BLaER1 treated with 17β-estradiol and CSF1 and Interleukin-3, amounts not matched to agents 10 nM and 100 nM (cell line): ENCODE measurements at regions not wholly inside any gene's neighbourhood (a gene's known extent, or its start where the extent isn't known, plus 50 kb on each side); places are given as distances from the start of the nearest gene placed in this dataset.

Experiments
- H3K27ac ChIP-seq, 11 experiments: shearing (Covaris generic); formaldehyde crosslinking; 2 replicates each; pipeline ENCODE4 v1.8.1; 2022
- H3K27me3 ChIP-seq, 11 experiments: shearing (Covaris generic); formaldehyde crosslinking; 2 replicates each; pipeline ENCODE4 v1.8.1; 2022
- H3K36me3 ChIP-seq, 11 experiments: shearing (Covaris generic); formaldehyde crosslinking; 2 replicates each; pipeline ENCODE4 v1.8.1; 2022
- H3K4me1 ChIP-seq, 10 experiments: shearing (Covaris generic); formaldehyde crosslinking; 2 replicates each; pipeline ENCODE4 v1.8.1; 2022
- H3K4me2 ChIP-seq, 11 experiments: shearing (Covaris generic); formaldehyde crosslinking; 2 replicates each; pipeline ENCODE4 v1.8.1; 2022
- H3K4me3 ChIP-seq, 10 experiments: shearing (Covaris generic); formaldehyde crosslinking; 2 replicates each; pipeline ENCODE4 v1.8.1; 2022
- H3K9ac ChIP-seq, 11 experiments: shearing (Covaris generic); formaldehyde crosslinking; 2 replicates each; pipeline ENCODE4 v1.8.1; 2022
- H3K9me3 ChIP-seq, 11 experiments: shearing (Covaris generic); formaldehyde crosslinking; replicated peaks in 1 of 11; 2 replicates each; pipeline ENCODE4 v1.8.1; 2022
- H4K20me1 ChIP-seq, 11 experiments: shearing (Covaris generic); formaldehyde crosslinking; 2 replicates each; pipeline ENCODE4 v1.8.1; 2022
- Cebpa-rat ChIP-seq, 11 experiments: shearing (Covaris generic); IDR thresholded peaks; 2 replicates each; pipeline ENCODE4 v1.8.1; 2022

DNA sequence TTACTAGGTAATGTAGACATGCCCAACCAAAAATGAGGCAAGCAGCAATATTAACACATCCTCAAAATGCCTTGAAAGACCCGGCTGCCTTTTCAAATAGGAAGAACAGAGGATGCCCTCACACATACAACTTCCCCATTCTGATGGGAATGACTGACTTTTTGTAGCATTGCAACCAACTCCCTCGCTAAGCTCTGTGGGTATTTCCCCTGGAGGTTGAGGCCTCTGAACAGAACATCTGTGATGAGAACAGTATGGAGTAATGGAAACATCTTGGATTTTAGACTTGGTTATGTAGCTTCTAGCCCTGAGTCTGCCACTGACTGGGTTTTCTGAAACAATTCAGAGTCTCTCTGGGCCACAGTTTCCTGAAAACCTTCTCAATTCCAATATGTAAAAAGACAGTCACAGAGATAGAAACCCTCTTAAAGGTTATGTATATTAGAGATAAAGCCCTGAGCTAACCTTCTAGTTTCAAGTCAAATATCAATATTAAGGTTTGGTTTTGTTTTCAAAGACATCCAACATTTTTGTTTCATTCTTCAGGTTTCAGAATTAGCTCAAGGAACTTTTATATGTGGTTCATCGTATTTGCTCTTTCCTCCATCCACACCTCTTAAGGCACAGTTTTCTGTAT is 311.5 kb downstream of the SETD4 start:
- H3K27ac ChIP-seq: no peak overlapping the region
- no peak overlapping the region for H3K4me3 ChIP-seq
- no peak for TF ChIP-seq Cebpa-rat (IDR thresholded peaks at IDR 0.05)
- no peak overlapping the region for H3K9ac ChIP-seq
- peaks cover 0 to 15% (median 8%) of the 10 kb centered on the region in 11 experiments; a peak in 14 of 22 replicates for H3K9me3 ChIP-seq
- H3K36me3 ChIP-seq: no peaks in the 10 kb centered on the region
- H4K20me1 ChIP-seq: no peaks in the 10 kb centered on the region
- H3K4me2 ChIP-seq: peak overlapping the region in 2 of 11 experiments; percentile 2 to 25; a peak in 2 of 22 replicates
- H3K27me3 ChIP-seq: no peaks in the 10 kb centered on the region
- H3K4me1 ChIP-seq: peaks cover 0 to 16% (median 0%) of the 10 kb centered on the region in 10 experiments; a peak in 5 of 20 replicates

DNA sequence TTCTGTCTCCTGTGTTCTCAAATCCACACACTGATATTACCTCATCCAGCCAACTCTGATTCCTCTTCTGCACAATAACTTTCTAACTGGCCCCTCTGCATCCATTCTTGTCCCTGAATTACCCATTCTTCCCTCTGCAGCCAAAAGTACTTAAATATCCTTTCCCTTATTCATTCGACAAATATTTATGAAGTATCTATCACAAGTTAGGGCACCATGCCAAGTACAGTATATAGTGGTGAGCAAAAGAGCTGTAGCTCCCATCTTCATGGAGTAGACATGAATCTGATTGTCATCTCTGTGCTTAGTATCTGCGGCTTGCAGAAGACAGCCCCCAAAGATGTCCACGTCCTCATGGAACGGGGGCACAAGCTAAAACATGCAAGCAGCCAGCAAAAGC is 316.8 kb downstream of the SETD4 start:
- H3K4me1 ChIP-seq: peaks cover 12 to 20% (median 13%) of the 10 kb centered on the region in 10 experiments
- no peak overlapping the region for H3K4me2 ChIP-seq
- H3K27ac ChIP-seq: no peak overlapping the region
- H3K27me3 ChIP-seq: no peaks in the 10 kb centered on the region
- H3K9ac ChIP-seq: no peak overlapping the region
- peaks cover 0 to 5% (median 0%) of the 10 kb centered on the region in 11 experiments; a peak in 1 of 22 replicates for H3K36me3 ChIP-seq
- peaks cover 17 to 26% (median 20%) of the 10 kb centered on the region in 11 experiments for H3K9me3 ChIP-seq
- no peak for TF ChIP-seq Cebpa-rat (IDR thresholded peaks at IDR 0.05)
- no peaks in the 10 kb centered on the region for H4K20me1 ChIP-seq
- no peak overlapping the region for H3K4me3 ChIP-seq

DNA sequence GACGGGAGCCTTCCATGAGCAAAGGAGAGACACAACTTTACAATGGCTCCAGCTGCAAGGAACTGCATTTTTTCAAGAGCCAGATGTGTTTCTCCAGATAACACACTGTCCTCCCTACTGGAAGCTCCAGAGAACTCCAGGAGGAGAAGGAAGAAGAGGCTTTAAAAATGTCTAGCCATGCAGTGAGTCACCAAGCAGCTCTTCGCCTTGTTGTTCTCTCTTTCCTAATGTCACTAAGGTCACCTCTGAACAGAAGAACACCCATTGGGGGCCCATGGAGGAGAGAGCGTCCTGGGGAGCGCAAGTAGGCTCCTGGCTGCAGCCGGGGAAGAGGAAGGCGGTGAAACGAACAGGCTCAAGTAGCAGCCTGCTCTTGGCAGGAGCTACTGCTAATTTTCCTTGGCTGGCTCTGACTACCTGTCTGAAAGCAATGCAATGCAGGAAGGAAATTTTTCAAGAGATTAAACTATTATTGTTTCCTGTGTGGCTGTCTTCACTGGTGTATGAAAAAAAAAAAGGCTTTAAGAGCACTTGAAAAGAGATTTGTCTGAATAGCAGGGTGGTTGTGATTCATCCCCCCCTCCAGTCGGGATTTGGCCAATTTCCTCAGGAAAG is 321.9 kb downstream of the SETD4 start:
- peaks cover 18 to 45% (median 32%) of the 10 kb centered on the region in 11 experiments for H3K9me3 ChIP-seq
- H3K4me1 ChIP-seq: peaks cover 24 to 30% (median 27%) of the 10 kb centered on the region in 10 experiments
- H3K4me2 ChIP-seq: peak overlapping the region; percentile 67 to 82 (median 76)
- H3K9ac ChIP-seq: peak overlapping the region in 8 of 11 experiments; percentile 16 to 64 (median 50); a peak in 12 of 22 replicates
- H3K27ac ChIP-seq: peak overlapping the region; percentile 28 to 79 (median 67); a peak in 20 of 22 replicates
- no peaks in the 10 kb centered on the region for H4K20me1 ChIP-seq
- TF ChIP-seq Cebpa-rat (IDR thresholded peaks at IDR 0.05): no peak
- H3K4me3 ChIP-seq: peak overlapping the region in 1 of 10 experiments; percentile 11; a peak in 2 of 20 replicates
- peaks cover 0 to 5% (median 0%) of the 10 kb centered on the region in 11 experiments; a peak in 1 of 22 replicates for H3K36me3 ChIP-seq
- no peaks in the 10 kb centered on the region for H3K27me3 ChIP-seq

GRCh38 chr21:35737899-35738346 is 322.4 kb downstream of the SETD4 start:
- H3K27me3 ChIP-seq: no peaks in the 10 kb centered on the region
- H4K20me1 ChIP-seq: no peaks in the 10 kb centered on the region
- H3K4me2 ChIP-seq: peak overlapping the region; percentile 67 to 82 (median 76)
- H3K9me3 ChIP-seq: peaks cover 18 to 45% (median 32%) of the 10 kb centered on the region in 11 experiments
- H3K4me3 ChIP-seq: 0 out of 20 replicates have a peak overlapping the region, but pooled peaks of 1 of the 10 experiments have one; percentile 11
- H3K9ac ChIP-seq: peak overlapping the region in 8 of 11 experiments; percentile 16 to 64 (median 50); a peak in 12 of 22 replicates
- H3K4me1 ChIP-seq: peaks cover 24 to 30% (median 27%) of the 10 kb centered on the region in 10 experiments
- peak in 5 of 11 experiments; percentile 34 to 67 (median 48); a peak in 5 of 22 replicates for TF ChIP-seq Cebpa-rat (IDR thresholded peaks at IDR 0.05)
- peaks cover 0 to 5% (median 0%) of the 10 kb centered on the region in 11 experiments; a peak in 1 of 22 replicates for H3K36me3 ChIP-seq
- peak overlapping the region; percentile 28 to 79 (median 67); a peak in 20 of 22 replicates for H3K27ac ChIP-seq

DNA sequence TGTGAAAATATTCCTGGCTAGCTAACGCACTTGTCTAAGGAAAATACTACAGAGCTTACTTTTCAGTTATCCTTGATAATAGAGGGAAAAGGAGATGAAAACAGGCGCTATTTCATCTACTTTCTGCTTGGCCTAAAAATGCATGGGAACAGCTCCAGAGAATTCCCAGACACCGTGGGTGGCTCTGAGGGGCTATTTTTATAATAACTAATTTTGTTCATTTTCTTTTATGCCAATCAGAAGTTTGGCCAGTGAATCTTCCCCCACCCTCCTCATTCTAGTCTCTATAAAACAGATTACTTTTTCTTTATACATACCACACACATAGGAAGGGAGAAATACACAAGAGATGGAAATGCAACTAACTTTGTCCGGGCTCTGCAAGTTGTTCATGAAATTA is 322.9 kb downstream of the SETD4 start:
- no peak for TF ChIP-seq Cebpa-rat (IDR thresholded peaks at IDR 0.05)
- Histone ChIP-seq H3K4me1 (peaks cover 24 to 30% (median 27%) of the 10 kb centered on the region in 10 experiments), H3K4me3 (no peak overlapping the region), H3K9ac (peak overlapping the region in 8 of 11 experiments; percentile 16 to 64 (median 50); a peak in 10 of 22 replicates), H3K4me2 (peak overlapping the region; percentile 67 to 82 (median 76)), H3K9me3 (peaks cover 18 to 45% (median 32%) of the 10 kb centered on the region in 11 experiments), H3K27ac (peak overlapping the region in 10 of 11 experiments; percentile 27 to 79 (median 70); a peak in 18 of 22 replicates), H3K36me3 (peaks cover 0 to 5% (median 0%) of the 10 kb centered on the region in 11 experiments; a peak in 1 of 22 replicates), H4K20me1 (no peaks in the 10 kb centered on the region), H3K27me3 (no peaks in the 10 kb centered on the region)

DNA sequence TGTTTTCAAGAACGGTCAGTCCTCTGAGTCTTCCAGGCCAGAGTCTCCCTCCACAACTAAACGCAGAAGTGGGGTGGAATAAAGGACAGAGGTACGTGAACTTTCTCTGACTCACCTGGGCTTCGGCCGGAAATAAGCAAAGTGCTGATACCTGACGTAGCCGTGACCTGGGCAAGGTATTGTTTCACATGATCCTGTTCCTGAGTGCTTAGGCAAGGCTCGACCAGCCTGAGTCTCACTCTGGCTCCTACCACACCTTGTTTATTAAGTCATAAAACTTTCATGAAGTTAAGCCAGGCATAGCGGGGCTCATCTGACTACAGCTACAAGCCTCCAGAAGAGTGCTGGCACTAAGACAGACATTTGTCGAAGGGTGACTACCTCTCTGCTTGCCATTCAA is 327.5 kb downstream of the SETD4 start:
- H4K20me1 ChIP-seq: no peaks in the 10 kb centered on the region
- H3K9me3 ChIP-seq: peaks cover 0 to 19% (median 9%) of the 10 kb centered on the region in 11 experiments; a peak in 12 of 22 replicates
- H3K9ac ChIP-seq: no peak overlapping the region
- H3K4me2 ChIP-seq: no peak overlapping the region
- TF ChIP-seq Cebpa-rat (IDR thresholded peaks at IDR 0.05): no peak
- H3K27me3 ChIP-seq: no peaks in the 10 kb centered on the region
- H3K27ac ChIP-seq: no peak overlapping the region
- peaks cover 6 to 10% (median 7%) of the 10 kb centered on the region in 10 experiments for H3K4me1 ChIP-seq
- H3K36me3 ChIP-seq: no peaks in the 10 kb centered on the region
- no peak overlapping the region for H3K4me3 ChIP-seq

- Histone ChIP-seq H3K4me1 (no peaks in the 10 kb centered on the region), H3K4me2 (no peak overlapping the region), H3K9ac (no peak overlapping the region), H3K9me3 (peaks cover 0 to 6% (median 1%) of the 10 kb centered on the region in 11 experiments; a peak in 5 of 22 replicates), H3K4me3 (no peak overlapping the region), H3K36me3 (no peaks in the 10 kb centered on the region), H3K27me3 (no peaks in the 10 kb centered on the region), H4K20me1 (no peaks in the 10 kb centered on the region), H3K27ac (no peak overlapping the region)
- no peak for TF ChIP-seq Cebpa-rat (IDR thresholded peaks at IDR 0.05)
Measured at GRCh38 chr21:35730325-35730724, 330.0 kb downstream of the SETD4 start.

- Histone ChIP-seq H3K27ac (no peak overlapping the region), H3K27me3 (no peaks in the 10 kb centered on the region), H3K4me2 (no peak overlapping the region), H4K20me1 (no peaks in the 10 kb centered on the region), H3K9ac (no peak overlapping the region), H3K36me3 (no peaks in the 10 kb centered on the region), H3K9me3 (peaks cover 11 to 25% (median 18%) of the 10 kb centered on the region in 11 experiments; a peak in 19 of 22 replicates), H3K4me3 (no peak overlapping the region), H3K4me1 (no peaks in the 10 kb centered on the region)
- no peak for TF ChIP-seq Cebpa-rat (IDR thresholded peaks at IDR 0.05)
Measured at GRCh38 chr21:35727830-35728229, 332.5 kb downstream of the SETD4 start.

DNA sequence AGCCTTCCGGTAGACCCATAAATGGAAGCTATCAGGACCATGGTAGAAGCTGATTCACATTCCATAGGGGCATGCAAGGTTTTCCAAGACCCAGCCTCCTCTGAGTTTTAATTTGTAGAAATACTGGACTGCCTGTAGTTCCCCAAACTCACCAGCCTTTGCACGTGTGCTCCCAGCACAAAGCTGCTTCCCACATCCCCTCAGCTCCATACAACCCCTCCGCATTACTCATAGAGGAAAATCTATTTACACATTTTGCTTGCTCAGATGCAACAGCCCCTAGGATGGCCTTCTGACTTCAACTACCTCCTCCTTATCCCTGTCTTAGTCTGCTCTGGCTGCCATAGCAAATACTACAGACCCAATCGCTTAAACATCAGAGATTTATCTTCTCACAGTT is 336.2 kb downstream of the SETD4 start:
- no peak for TF ChIP-seq Cebpa-rat (IDR thresholded peaks at IDR 0.05)
- Histone ChIP-seq H3K36me3 (no peaks in the 10 kb centered on the region), H3K9me3 (peaks cover 22 to 37% (median 29%) of the 10 kb centered on the region in 11 experiments), H3K4me1 (peaks cover 0 to 15% (median 2%) of the 10 kb centered on the region in 10 experiments; a peak in 11 of 20 replicates), H3K9ac (no peak overlapping the region), H4K20me1 (no peaks in the 10 kb centered on the region), H3K27ac (no peak overlapping the region), H3K4me3 (no peak overlapping the region), H3K27me3 (no peaks in the 10 kb centered on the region), H3K4me2 (no peak overlapping the region)
